Calu3 (cell line): ENCODE measurements at regions not wholly inside any gene's neighbourhood (a gene's known extent, or its start where the extent isn't known, plus 50 kb on each side); places are given as distances from the start of the nearest gene placed in this dataset.
"Not testable (repeated sequence)": the region's sequence is repeated elsewhere in the genome, so short reads cannot be mapped to it uniquely, and the experiment has no call there.

Experiments used
- BruUV-seq: library from RNA; stranded (reverse); fragments of 400-500 nt; replicated peaks from 2 replicates; lab custom pipeline; 2021; lab: Mats Ljungman, UMichigan
- CTCF ChIA-PET: fragments of 300-600 bp; sonication (Branson Sonifier 250); formaldehyde crosslinking; loops from one replicate; lab custom pipeline; 2022; ENCODE audit warnings: antibody characterized with exemption; lab: Charles Lee
- DNase-seq: peaks from one replicate; pipeline ENCODE4 v3.0.0; 2022
- H3K27ac Mint-ChIP-seq: one replicate; pipeline ENCODE4 v1.8.0; 2022; ENCODE audit warnings: mixed read lengths; ENCODE audit not compliant: unreplicated experiment
- H3K27me3 Mint-ChIP-seq: one replicate; pipeline ENCODE4 v1.8.0; 2022; ENCODE audit warnings: mixed read lengths; ENCODE audit not compliant: unreplicated experiment
- H3K36me3 Mint-ChIP-seq: one replicate; pipeline ENCODE4 v1.8.0; 2022; ENCODE audit warnings: mild to moderate bottlenecking, moderate library complexity, mixed read lengths; ENCODE audit not compliant: insufficient read depth, unreplicated experiment
- H3K4me1 Mint-ChIP-seq: one replicate; pipeline ENCODE4 v1.8.0; 2022; ENCODE audit warnings: mild to moderate bottlenecking, low read depth, mixed read lengths; ENCODE audit not compliant: unreplicated experiment
- H3K4me3 Mint-ChIP-seq: one replicate; pipeline ENCODE4 v1.8.0; 2022; ENCODE audit warnings: mild to moderate bottlenecking, low read depth, moderate library complexity, mixed read lengths; ENCODE audit not compliant: unreplicated experiment
- H3K9me3 Mint-ChIP-seq: one replicate; pipeline ENCODE4 v1.8.0; 2022; ENCODE audit warnings: low read depth, mixed read lengths; ENCODE audit not compliant: unreplicated experiment
- intact Hi-C: fragments of 100-400 bp; cut with micrococcal nuclease; formaldehyde crosslinking; loops from one replicate; pipeline ENCODE4 v1.10.0; 2022; ENCODE audit not compliant: unreplicated experiment
- TF ChIP-seq, protein P1 (sequence below): fragments of 200-600 bp; IDR thresholded peaks from one replicate; pipeline ENCODE4 v1.8.0; 2022; ENCODE audit warnings: antibody characterized with exemption; ENCODE audit not compliant: unreplicated experiment

DNA sequence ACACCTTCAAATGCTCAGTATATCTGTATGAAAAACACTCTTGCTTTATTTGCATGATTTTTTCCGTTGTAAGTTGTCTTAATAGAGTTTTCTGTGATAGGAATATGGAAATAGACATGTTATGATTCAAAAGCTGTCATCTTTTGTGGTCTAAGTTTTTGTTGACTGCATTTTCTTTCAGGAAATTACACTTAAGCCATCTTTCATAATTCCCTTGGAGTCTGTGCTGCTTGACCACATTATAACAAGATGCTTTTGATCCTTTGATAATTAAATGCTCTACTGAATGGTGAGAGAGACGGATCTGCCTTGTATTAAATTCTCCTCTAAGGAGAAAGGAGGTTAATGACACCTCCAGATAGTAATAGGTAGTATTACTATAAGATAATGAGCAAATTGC lies 272.8 kb upstream of the DAAM1 start:
- Mint-ChIP-seq H3K36me3 (no peaks in the 10 kb centered on the region), H3K4me1 (no peaks in the 10 kb centered on the region), H3K27me3 (peaks cover 2% of the 10 kb centered on the region), H3K9me3 (no peaks in the 10 kb centered on the region), H3K27ac (no peak overlapping the region), H3K4me3 (no peak overlapping the region)
- no peak for DNase-seq
- BruUV-seq: no TSS peak
- CTCF ChIA-PET: interaction anchor here (0.6 kb wide), 1 partner anchor 1739 kb away, joined by 4 read pairs; no protein-coding TSS in a partner anchor
- intact Hi-C loops: no loop called here
- TF ChIP-seq, protein P1, sequence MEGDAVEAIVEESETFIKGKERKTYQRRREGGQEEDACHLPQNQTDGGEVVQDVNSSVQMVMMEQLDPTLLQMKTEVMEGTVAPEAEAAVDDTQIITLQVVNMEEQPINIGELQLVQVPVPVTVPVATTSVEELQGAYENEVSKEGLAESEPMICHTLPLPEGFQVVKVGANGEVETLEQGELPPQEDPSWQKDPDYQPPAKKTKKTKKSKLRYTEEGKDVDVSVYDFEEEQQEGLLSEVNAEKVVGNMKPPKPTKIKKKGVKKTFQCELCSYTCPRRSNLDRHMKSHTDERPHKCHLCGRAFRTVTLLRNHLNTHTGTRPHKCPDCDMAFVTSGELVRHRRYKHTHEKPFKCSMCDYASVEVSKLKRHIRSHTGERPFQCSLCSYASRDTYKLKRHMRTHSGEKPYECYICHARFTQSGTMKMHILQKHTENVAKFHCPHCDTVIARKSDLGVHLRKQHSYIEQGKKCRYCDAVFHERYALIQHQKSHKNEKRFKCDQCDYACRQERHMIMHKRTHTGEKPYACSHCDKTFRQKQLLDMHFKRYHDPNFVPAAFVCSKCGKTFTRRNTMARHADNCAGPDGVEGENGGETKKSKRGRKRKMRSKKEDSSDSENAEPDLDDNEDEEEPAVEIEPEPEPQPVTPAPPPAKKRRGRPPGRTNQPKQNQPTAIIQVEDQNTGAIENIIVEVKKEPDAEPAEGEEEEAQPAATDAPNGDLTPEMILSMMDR: no peak

DNA sequence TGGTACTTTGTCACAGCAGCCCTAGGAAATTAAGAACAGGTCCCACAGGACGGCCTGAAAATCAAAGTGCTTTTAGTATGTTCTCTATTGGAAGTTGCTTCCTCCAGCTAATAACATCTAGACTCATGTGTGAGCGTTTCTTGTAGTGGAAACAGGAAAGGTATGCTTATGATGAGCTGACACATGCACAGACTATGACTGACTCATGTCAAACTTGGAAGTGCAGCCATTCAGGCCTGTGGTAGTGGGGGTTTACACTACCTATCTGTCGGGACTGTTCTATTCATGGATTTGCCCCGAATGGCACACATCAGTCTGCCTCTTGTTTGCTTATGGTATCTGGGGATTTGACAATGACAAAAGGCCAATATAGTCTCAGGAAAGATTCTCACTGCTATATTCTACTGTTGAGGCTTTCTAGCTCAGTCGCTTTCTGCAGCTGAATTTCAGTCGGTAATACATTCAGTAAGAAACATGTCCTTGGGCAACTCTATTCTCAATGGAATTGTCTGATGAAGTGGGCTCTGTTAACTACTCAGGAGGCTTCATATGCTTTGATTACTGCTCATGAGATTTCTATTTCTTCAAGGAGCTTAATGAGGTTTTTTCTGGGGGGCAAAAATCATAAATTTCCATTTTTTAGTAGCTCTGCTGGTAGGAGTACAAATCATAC lies 270.3 kb upstream of the DAAM1 start:
- H3K4me1 Mint-ChIP-seq: no peaks in the 10 kb centered on the region
- DNase-seq: no peak
- TF ChIP-seq, protein P1: no peak
- no peak overlapping the region for H3K4me3 Mint-ChIP-seq
- BruUV-seq: no TSS peak
- H3K9me3 Mint-ChIP-seq: no peaks in the 10 kb centered on the region
- peaks cover 21% of the 10 kb centered on the region for H3K27me3 Mint-ChIP-seq
- no peaks in the 10 kb centered on the region for H3K36me3 Mint-ChIP-seq
- no peak overlapping the region for H3K27ac Mint-ChIP-seq
- CTCF ChIA-PET: no interaction called here
- intact Hi-C loops: no loop called here

DNA sequence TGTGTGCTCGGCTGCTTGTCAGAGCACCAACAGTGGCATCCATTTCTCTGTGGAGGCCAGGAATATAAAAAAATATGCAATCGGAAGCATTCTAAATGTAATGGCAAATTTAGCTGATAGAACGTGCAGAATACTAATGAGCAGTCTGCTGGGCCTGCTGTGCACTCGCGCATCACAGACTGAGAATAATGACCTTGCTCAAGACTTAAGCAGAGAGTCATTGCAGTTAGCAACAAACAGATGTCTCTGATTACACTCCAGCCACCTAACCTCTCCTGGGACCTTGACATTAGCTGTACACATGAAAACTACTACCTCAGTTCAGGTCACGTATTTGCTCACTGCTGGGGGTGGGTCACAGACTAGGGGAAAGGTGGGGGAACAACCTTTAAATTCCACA lies 269.2 kb upstream of the DAAM1 start:
- Mint-ChIP-seq H3K36me3 (no peaks in the 10 kb centered on the region), H3K27me3 (peaks cover 21% of the 10 kb centered on the region), H3K4me3 (no peak overlapping the region), H3K9me3 (no peaks in the 10 kb centered on the region), H3K27ac (no peak overlapping the region), H3K4me1 (no peaks in the 10 kb centered on the region)
- DNase-seq: no peak
- CTCF ChIA-PET: no interaction called here
- BruUV-seq: no TSS peak
- intact Hi-C loops: no loop called here
- TF ChIP-seq, protein P1: no peak

DNA sequence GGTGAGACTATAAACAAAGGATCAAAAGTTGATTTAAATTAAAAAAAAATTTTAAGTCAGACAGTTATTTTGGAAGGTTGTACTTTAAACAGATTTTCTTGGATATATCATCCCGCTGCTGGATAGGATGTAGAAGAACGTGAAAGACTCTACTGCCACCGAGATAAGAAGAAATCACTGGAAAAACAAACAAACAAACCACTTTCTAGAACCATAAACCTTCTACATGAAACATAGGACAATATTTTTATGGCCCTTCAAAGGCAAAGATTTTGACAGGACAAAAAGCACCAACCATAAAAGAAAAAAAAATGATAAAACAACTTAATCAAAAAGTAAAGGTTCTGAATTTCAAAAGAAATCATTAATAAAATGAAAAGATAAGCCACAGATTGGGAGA lies 268.2 kb upstream of the DAAM1 start:
- Mint-ChIP-seq H3K9me3 (no peaks in the 10 kb centered on the region), H3K27me3 (peaks cover 31% of the 10 kb centered on the region), H3K27ac (no peak overlapping the region), H3K4me1 (no peaks in the 10 kb centered on the region), H3K36me3 (no peaks in the 10 kb centered on the region), H3K4me3 (no peak overlapping the region)
- intact Hi-C loops: no loop called here
- TF ChIP-seq, protein P1: no peak
- no peak for DNase-seq
- CTCF ChIA-PET: no interaction called here
- no TSS peak for BruUV-seq

DNA sequence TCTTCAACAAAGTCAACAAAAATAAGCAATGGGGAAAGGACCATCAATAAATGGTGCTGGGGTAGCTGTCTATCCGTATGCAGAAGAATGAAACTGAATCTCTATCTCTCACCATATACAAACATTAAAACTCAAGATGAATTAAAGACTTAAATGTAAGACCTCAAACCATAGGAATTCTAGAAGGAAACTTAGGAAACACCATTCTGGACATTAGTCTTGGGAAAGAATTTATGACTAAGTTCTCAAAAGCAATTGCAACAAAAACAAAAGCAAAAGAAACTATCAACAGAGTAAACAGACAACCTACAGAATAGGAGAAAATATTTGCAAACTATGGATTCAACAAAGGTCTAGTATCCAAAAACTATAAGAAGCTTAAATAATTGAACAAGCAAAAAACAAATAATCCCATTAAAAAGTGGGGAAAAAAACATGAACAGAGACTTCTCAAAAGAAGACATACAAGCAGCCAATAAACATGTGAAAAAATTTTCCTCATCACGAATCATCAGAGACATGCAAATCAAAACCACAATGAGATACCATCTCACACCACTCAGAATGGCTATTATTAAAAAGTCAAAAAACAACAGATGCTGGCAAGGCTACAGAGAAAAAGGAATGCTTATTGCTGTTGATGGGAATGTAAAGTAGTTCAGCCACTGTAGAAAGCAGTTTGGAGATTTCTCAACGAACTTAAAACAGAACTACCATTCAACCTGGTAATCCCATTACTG lies 266.1 kb upstream of the DAAM1 start:
- H3K4me3 Mint-ChIP-seq, CTCF ChIA-PET, H3K27ac Mint-ChIP-seq, BruUV-seq, H3K9me3 Mint-ChIP-seq, H3K36me3 Mint-ChIP-seq, intact Hi-C loops, H3K4me1 Mint-ChIP-seq, DNase-seq: not testable (repeated sequence)
- H3K27me3 Mint-ChIP-seq: peaks cover 53% of the 10 kb centered on the region
